ENCODE measurements at regions not wholly inside any gene's neighbourhood (a gene's known extent, or its start where the extent isn't known, plus 50 kb on each side); places are given as distances from the start of the nearest gene placed in this dataset.

GRCh38 chr9:82582693-82583092 is 480.2 kb downstream of the RASEF start:
- Histone ChIP-seq H3K27me3 (no peaks in the 10 kb centered on the region), H3K27ac (no peak overlapping the region), H3K4me1 (no peaks in the 10 kb centered on the region), H3K9me3 (no peaks in the 10 kb centered on the region), H3K36me3 (no peaks in the 10 kb centered on the region), H3K4me3 (no peak overlapping the region)
- no peak for TF ChIP-seq POLR2AphosphoS5 (IDR thresholded peaks at IDR 0.05)
- TF ChIP-seq CTCF (IDR thresholded peaks at IDR 0.05): no peak
- TF ChIP-seq POLR2A (IDR thresholded peaks at IDR 0.05): no peak
- DNase-seq (ENCODE audit: low spot score in 2 of 2): no peak
- intact Hi-C loops (cut with DNase I; ENCODE audit: low total_unique reads): no loop called here

GRCh38 chr9:82583524-82583923 is 479.4 kb downstream of the RASEF start:
- no peaks in the 10 kb centered on the region for H3K4me1 ChIP-seq
- no peaks in the 10 kb centered on the region for H3K27me3 ChIP-seq
- TF ChIP-seq POLR2A (IDR thresholded peaks at IDR 0.05): no peak
- TF ChIP-seq CTCF (IDR thresholded peaks at IDR 0.05): no peak
- no peak for TF ChIP-seq POLR2AphosphoS5 (IDR thresholded peaks at IDR 0.05)
- H3K9me3 ChIP-seq: no peaks in the 10 kb centered on the region
- no peaks in the 10 kb centered on the region for H3K36me3 ChIP-seq
- H3K4me3 ChIP-seq: no peak overlapping the region
- intact Hi-C loops (cut with DNase I; ENCODE audit: low total_unique reads): no loop called here
- no peak overlapping the region for H3K27ac ChIP-seq
- DNase-seq (ENCODE audit: low spot score in 2 of 2): no peak

- Histone ChIP-seq H3K4me3 (no peak overlapping the region), H3K27me3 (no peaks in the 10 kb centered on the region), H3K4me1 (no peaks in the 10 kb centered on the region), H3K27ac (no peak overlapping the region), H3K36me3 (no peaks in the 10 kb centered on the region), H3K9me3 (no peaks in the 10 kb centered on the region)
- DNase-seq (ENCODE audit: low spot score in 2 of 2): no peak
- intact Hi-C loops (cut with DNase I; ENCODE audit: low total_unique reads): no loop called here
- TF ChIP-seq POLR2AphosphoS5 (IDR thresholded peaks at IDR 0.05) (no peak), POLR2A (IDR thresholded peaks at IDR 0.05) (no peak), CTCF (IDR thresholded peaks at IDR 0.05) (no peak)
These were observed 478.5 kb downstream of the RASEF start for GRCh38 chr9:82584349-82584863.

- Histone ChIP-seq H3K9me3 (no peaks in the 10 kb centered on the region), H3K4me1 (no peaks in the 10 kb centered on the region), H3K36me3 (no peaks in the 10 kb centered on the region), H3K27ac (no peak overlapping the region), H3K27me3 (no peaks in the 10 kb centered on the region), H3K4me3 (no peak overlapping the region)
- TF ChIP-seq POLR2AphosphoS5 (IDR thresholded peaks at IDR 0.05): no peak
- no peak for DNase-seq (ENCODE audit: low spot score in 2 of 2)
- intact Hi-C loops (cut with DNase I; ENCODE audit: low total_unique reads): no loop called here
These were observed 476.0 kb downstream of the RASEF start for GRCh38 chr9:82586918-82587356.

- DNase-seq (ENCODE audit: low spot score in 2 of 2): no peak
These were observed 474.4 kb downstream of the RASEF start for GRCh38 chr9:82588301-82589180.

More at GRCh38 chr9:82588301-82589180, 474.4 kb downstream of the RASEF start:
- Histone ChIP-seq H3K4me3 (no peak overlapping the region), H3K36me3 (no peaks in the 10 kb centered on the region), H3K27ac (no peak overlapping the region), H3K9me3 (no peaks in the 10 kb centered on the region), H3K4me1 (no peaks in the 10 kb centered on the region), H3K27me3 (no peaks in the 10 kb centered on the region)
- no peak for TF ChIP-seq POLR2AphosphoS5 (IDR thresholded peaks at IDR 0.05)
- no peak for TF ChIP-seq CTCF (IDR thresholded peaks at IDR 0.05)
- TF ChIP-seq POLR2A (IDR thresholded peaks at IDR 0.05): no peak
- intact Hi-C loops (cut with DNase I; ENCODE audit: low total_unique reads): no loop called here

Measured in breast epithelium (tissue), 4 donors.